OCI-LY3 (cell line): ENCODE measurements at regions not wholly inside any gene's neighbourhood (a gene's known extent, or its start where the extent isn't known, plus 50 kb on each side); places are given as distances from the start of the nearest gene placed in this dataset.

ENCODE experiments used
- H2AFZ ChIP-seq: fragments of 200-600, 300-600 bp; shearing (Covaris generic); 2 replicates; pipeline ENCODE4 v1.6.0; 2014; ENCODE audit warnings: antibody characterized with exemption, low read depth, low read length
- H3K27ac ChIP-seq: fragments of 200-600, 300-600 bp; sonication (generic); 2 replicates; pipeline ENCODE4 v1.5.1; 2014; ENCODE audit warnings: mild to moderate bottlenecking, low read length, moderate library complexity, mixed read lengths
- H3K27me3 ChIP-seq: fragments of 200-600, 300-600 bp; sonication (generic); 2 replicates; pipeline ENCODE4 v1.6.1; 2014; ENCODE audit warnings: low read depth, low read length, mixed read lengths
- H3K36me3 ChIP-seq: fragments of 200-600, 300-600 bp; sonication (generic); replicated peaks from 2 replicates; pipeline ENCODE3; 2014; ENCODE audit warnings: low read depth, low read length, mixed read lengths
- H3K4me1 ChIP-seq: fragments of 300-600, 200-600 bp; sonication (generic); 2 replicates; pipeline ENCODE4 v1.6.1; 2014; ENCODE audit warnings: low read length, mixed read lengths
- H3K4me2 ChIP-seq: fragments of 200-600, 300-600 bp; sonication (generic); 2 replicates; pipeline ENCODE4 v1.6.1; 2014; ENCODE audit warnings: low read length, mixed read lengths
- H3K4me3 ChIP-seq: fragments of 300-600, 200-600 bp; sonication (generic); 2 replicates; pipeline ENCODE4 v1.5.1; 2014; ENCODE audit warnings: antibody characterized with exemption, mild to moderate bottlenecking, low read length, moderate library complexity
- H3K79me2 ChIP-seq: fragments of 300-600, 200-600 bp; shearing (Covaris generic); 2 replicates; pipeline ENCODE4 v1.6.1; 2014; ENCODE audit warnings: mild to moderate bottlenecking, low read length, mixed read lengths
- H3K9ac ChIP-seq: fragments of 300-600, 200-600 bp; shearing (Covaris generic); 2 replicates; pipeline ENCODE4 v1.6.0; 2014; ENCODE audit warnings: mild to moderate bottlenecking, low read length, moderate library complexity
- H3K9me3 ChIP-seq: fragments of 200-600, 300-600 bp; shearing (Covaris generic); 2 replicates; pipeline ENCODE4 v1.6.1; 2014; ENCODE audit warnings: low read length, mixed read lengths; ENCODE audit not compliant: insufficient read depth
- H4K20me1 ChIP-seq: fragments of 200-600, 300-600 bp; sonication (generic); 2 replicates; pipeline ENCODE4 v1.6.1; 2016; ENCODE audit warnings: low read length, mixed read lengths; ENCODE audit not compliant: insufficient read depth
- CTCF ChIP-seq: fragments of 200-600, 300-600 bp; sonication (generic); IDR thresholded peaks from 2 replicates; pipeline ENCODE4 v1.5.1; 2014; ENCODE audit warnings: antibody characterized with exemption, low read length, low read depth
- EZH2phosphoT487 ChIP-seq: fragments of 200-600 bp; shearing (Covaris generic); IDR thresholded peaks from 2 replicates; pipeline ENCODE4 v1.6.1; 2018; ENCODE audit warnings: antibody characterized with exemption, mixed run types, low read depth

GRCh38 chr9:99391937-99392594 lies 170.0 kb downstream of the SEC61B start:
- no peak overlapping the region for H2AFZ ChIP-seq
- H3K79me2 ChIP-seq: no peaks in the 10 kb centered on the region
- H3K9me3 ChIP-seq: no peaks in the 10 kb centered on the region

GRCh38 chr9:99392986-99393385 lies 170.9 kb downstream of the SEC61B start:
- Histone ChIP-seq H3K4me1 (no peaks in the 10 kb centered on the region), H3K4me3 (no peak overlapping the region), H3K36me3 (no peaks in the 10 kb centered on the region), H3K79me2 (no peaks in the 10 kb centered on the region), H3K9ac (no peak overlapping the region), H3K27ac (no peak overlapping the region), H4K20me1 (no peaks in the 10 kb centered on the region), H3K4me2 (no peak overlapping the region), H2AFZ (no peak overlapping the region), H3K9me3 (no peaks in the 10 kb centered on the region), H3K27me3 (no peaks in the 10 kb centered on the region)
- TF ChIP-seq EZH2phosphoT487: no peak
- no peak for TF ChIP-seq CTCF

More at GRCh38 chr9:99391937-99392594, 170.0 kb downstream of the SEC61B start:
- Histone ChIP-seq H3K27me3 (no peaks in the 10 kb centered on the region), H3K27ac (no peak overlapping the region), H3K36me3 (no peaks in the 10 kb centered on the region), H4K20me1 (no peaks in the 10 kb centered on the region), H3K9ac (no peak overlapping the region), H3K4me3 (no peak overlapping the region), H3K4me1 (no peaks in the 10 kb centered on the region), H3K4me2 (no peak overlapping the region)
- TF ChIP-seq CTCF (no peak), EZH2phosphoT487 (no peak)

- Histone ChIP-seq H4K20me1 (no peaks in the 10 kb centered on the region), H3K36me3 (no peaks in the 10 kb centered on the region), H3K9me3 (no peaks in the 10 kb centered on the region), H3K4me2 (no peak overlapping the region), H3K9ac (no peak overlapping the region), H3K4me1 (no peaks in the 10 kb centered on the region), H2AFZ (no peak overlapping the region), H3K4me3 (no peak overlapping the region), H3K27ac (no peak overlapping the region), H3K79me2 (no peaks in the 10 kb centered on the region), H3K27me3 (no peaks in the 10 kb centered on the region)
- TF ChIP-seq EZH2phosphoT487 (no peak), CTCF (no peak)
Observed at GRCh38 chr9:99393993-99394392, 171.9 kb downstream of the SEC61B start.

GRCh38 chr9:99398241-99398640 lies 176.2 kb downstream of the SEC61B start:
- Histone ChIP-seq H3K4me1 (no peaks in the 10 kb centered on the region), H4K20me1 (no peaks in the 10 kb centered on the region), H3K27ac (no peak overlapping the region), H2AFZ (no peak overlapping the region), H3K9me3 (no peaks in the 10 kb centered on the region), H3K9ac (no peak overlapping the region), H3K27me3 (no peaks in the 10 kb centered on the region), H3K36me3 (no peaks in the 10 kb centered on the region), H3K4me2 (no peak overlapping the region), H3K79me2 (no peaks in the 10 kb centered on the region), H3K4me3 (no peak overlapping the region)
- TF ChIP-seq CTCF: no peak
- TF ChIP-seq EZH2phosphoT487: no peak
